Body of pancreas (tissue), 4 donors: ENCODE measurements at regions not wholly inside any gene's neighbourhood (a gene's known extent, or its start where the extent isn't known, plus 50 kb on each side); places are given as distances from the start of the nearest gene placed in this dataset.
"Not testable (repeated sequence)": the region's sequence is repeated elsewhere in the genome, so short reads cannot be mapped to it uniquely, and the experiment has no call there.

ENCODE experiments used
- ATAC-seq: fragments of 150-250 bp; one replicate; pipeline ENCODE4 v1.9.1; 2016
- DNase-seq, 4 donors: peaks; one replicate each; pipeline ENCODE4 v3.0.0-alpha.2; 2019
- H3K27ac ChIP-seq, 4 donors: fragments of 200-600 bp; sonication (generic); 1 replicate in 3 of 4; 2 replicates in 1 of 4; pipeline versions ENCODE4 v1.5.1 to v1.6.1; 2016 to 2019; ENCODE audit warnings: mild to moderate bottlenecking in 1 of 4, mixed read lengths in 1 of 4, moderate library complexity in 1 of 4
- H3K27me3 ChIP-seq, 2 donors: fragments of 200-600 bp; sonication (generic); one replicate each; pipeline ENCODE4 v1.6.0; 2016; ENCODE audit warnings: mild to moderate bottlenecking in 1 of 2
- H3K36me3 ChIP-seq, 2 donors: fragments of 200-600 bp; sonication (generic); replicated peaks in 1 of 2; 2 replicates each; pipeline ENCODE4 v1.5.1; 2016; ENCODE audit warnings: low read depth in 2 of 2; ENCODE audit not compliant: insufficient read depth in 1 of 2
- H3K4me1 ChIP-seq: fragments of 200-600 bp; sonication (generic); one replicate; pipeline ENCODE4 v1.6.0; 2016
- H3K4me3 ChIP-seq, 2 donors: fragments of 200-600 bp; sonication (generic); 1 replicate in 1 of 2; 2 replicates in 1 of 2; pipeline ENCODE4 v1.5.1; 2016 to 2019
- H3K9me3 ChIP-seq, 3 donors: fragments of 200-600 bp; sonication (generic); 1 replicate in 2 of 3; 2 replicates in 1 of 3; pipeline ENCODE4 v1.5.1; 2016
- CTCF ChIP-seq, 7 experiments: fragments of 450-650 bp in 4 of 7; fragments of 200-600 bp in 3 of 7; sonication (generic) in 3 of 7; IDR thresholded peaks; one replicate each; pipeline ENCODE4 v1.5.1; 2016 to 2019; ENCODE audit warnings: antibody characterized with exemption in 7 of 7
- POLR2A ChIP-seq, 3 donors: fragments of 450-650 bp; IDR thresholded peaks; one replicate each; pipeline ENCODE4 v1.6.1; 2016; ENCODE audit warnings: antibody characterized with exemption in 3 of 3, mild to moderate bottlenecking in 2 of 3
- WGBS, 2 donors: methylation state at CpG; one replicate each; pipeline ENCODE4 v1.1.5; 2017; 5-methylcytosine and 5-hydroxymethylcytosine counted together
- intact Hi-C: fragments of 100-400 bp; cut with DNase I; formaldehyde crosslinking; loops from one replicate; pipeline ENCODE4 v1.15.1; 2023

GRCh38 chr10:46169736-46170135, 117.1 kb upstream of the ANTXRL start:
- no peaks in the 10 kb centered on the region for H3K9me3 ChIP-seq
- H3K4me1 ChIP-seq: no peaks in the 10 kb centered on the region
- intact Hi-C loops: no loop called here
- H3K27me3 ChIP-seq: no peaks in the 10 kb centered on the region
- DNase-seq (no peak), ATAC-seq (no peak)
- no peak overlapping the region for H3K4me3 ChIP-seq
- H3K36me3 ChIP-seq: no peaks in the 10 kb centered on the region
- no peak overlapping the region for H3K27ac ChIP-seq
- TF ChIP-seq POLR2A (IDR thresholded peaks at IDR 0.05) (no peak), CTCF (IDR thresholded peaks at IDR 0.05) (no peak)

- H3K4me1 ChIP-seq: no peaks in the 10 kb centered on the region
- ATAC-seq (no peak), DNase-seq (no peak)
- WGBS, 2 donors: 88 to 94% methylated on average over 1 of the region's 1 CpG
- H3K9me3 ChIP-seq: no peaks in the 10 kb centered on the region
- TF ChIP-seq CTCF (IDR thresholded peaks at IDR 0.05) (no peak), POLR2A (IDR thresholded peaks at IDR 0.05) (no peak)
- no peak overlapping the region for H3K27ac ChIP-seq
- H3K4me3 ChIP-seq: no peak overlapping the region
- H3K36me3 ChIP-seq: no peaks in the 10 kb centered on the region
- intact Hi-C loops: no loop called here
- no peaks in the 10 kb centered on the region for H3K27me3 ChIP-seq
These were observed 116.0 kb upstream of the ANTXRL start for GRCh38 chr10:46170789-46171188.

GRCh38 chr10:46171661-46172060, 115.1 kb upstream of the ANTXRL start:
- Histone ChIP-seq H3K4me3 (no peak overlapping the region), H3K27ac (no peak overlapping the region), H3K27me3 (no peaks in the 10 kb centered on the region), H3K4me1 (no peaks in the 10 kb centered on the region), H3K36me3 (no peaks in the 10 kb centered on the region), H3K9me3 (no peaks in the 10 kb centered on the region)
- intact Hi-C loops: no loop called here
- DNase-seq (no peak), ATAC-seq (no peak)
- WGBS, 2 donors: 58 to 61% methylated on average over 3 of the region's 3 CpGs
- TF ChIP-seq POLR2A (IDR thresholded peaks at IDR 0.05): no peak

GRCh38 chr10:46175296-46175695, 111.5 kb upstream of the ANTXRL start:
- no peak overlapping the region for H3K27ac ChIP-seq
- intact Hi-C loops: no loop called here
- no peak overlapping the region for H3K4me3 ChIP-seq
- H3K36me3 ChIP-seq: no peaks in the 10 kb centered on the region
- peak; percentile 38 for ATAC-seq
- no peaks in the 10 kb centered on the region for H3K4me1 ChIP-seq
- no peaks in the 10 kb centered on the region for H3K9me3 ChIP-seq
- WGBS, 2 donors: 19 to 21% methylated on average over 1 of the region's 1 CpG
- peak in 1 of 4 donors; percentile 5 for DNase-seq
- TF ChIP-seq POLR2A (IDR thresholded peaks at IDR 0.05) (no peak), CTCF (IDR thresholded peaks at IDR 0.05) (no peak)
- H3K27me3 ChIP-seq: no peaks in the 10 kb centered on the region

- Histone ChIP-seq H3K27me3 (no peaks in the 10 kb centered on the region), H3K4me3 (no peak overlapping the region), H3K36me3 (no peaks in the 10 kb centered on the region), H3K27ac (no peak overlapping the region), H3K9me3 (no peaks in the 10 kb centered on the region), H3K4me1 (no peaks in the 10 kb centered on the region)
- intact Hi-C loops: no loop called here
- ATAC-seq: no peak
- DNase-seq: no peak
- TF ChIP-seq POLR2A (IDR thresholded peaks at IDR 0.05) (no peak), CTCF (IDR thresholded peaks at IDR 0.05) (no peak)
These were observed 111.0 kb upstream of the ANTXRL start for GRCh38 chr10:46175831-46176230.

- H3K36me3 ChIP-seq, H3K27ac ChIP-seq, ATAC-seq, H3K27me3 ChIP-seq, H3K4me1 ChIP-seq, intact Hi-C loops, DNase-seq, H3K9me3 ChIP-seq, H3K4me3 ChIP-seq: not testable (repeated sequence)
- WGBS, 2 donors: 52 to 58% methylated on average over 3 of the region's 3 CpGs
These were observed 99.4 kb upstream of the ANTXRL start for GRCh38 chr10:46187431-46187830.
